H1 (cell line): ENCODE measurements at regions not wholly inside any gene's neighbourhood (a gene's known extent, or its start where the extent isn't known, plus 50 kb on each side); places are given as distances from the start of the nearest gene placed in this dataset.

Source experiments
- ATF2 ChIP-seq: IDR thresholded peaks from 2 replicates; pipeline ENCODE4 v1.6.1; 2012; ENCODE audit warnings: low read length, inconsistent platforms
- BCL11A ChIP-seq, 2 experiments: IDR thresholded peaks; one replicate each; pipeline ENCODE4 v1.6.1; 2011; ENCODE audit warnings: low read depth in 2 of 2, low read length in 2 of 2, mild to moderate bottlenecking in 2 of 2
- CTCF ChIP-seq, 3 experiments: IDR thresholded peaks; 1 replicate in 2 of 3; 2 replicates in 1 of 3; pipeline versions ENCODE4 v1.5.1 to v1.6.1; 2011; ENCODE audit warnings: low read length in 3 of 3, mild to moderate bottlenecking in 3 of 3, inconsistent platforms in 2 of 3, low read depth in 1 of 3, moderate library complexity in 1 of 3; ENCODE audit not compliant: insufficient read depth in 1 of 3; ENCODE audit errors: control extremely low read depth in 1 of 3
- POLR2AphosphoS5 ChIP-seq: IDR thresholded peaks from 2 replicates; pipeline ENCODE4 v1.6.1; 2011; ENCODE audit warnings: low read depth, low read length
- RBBP5 ChIP-seq: IDR thresholded peaks from 2 replicates; pipeline ENCODE4 v1.7.1; 2012; ENCODE audit warnings: low read depth, mild to moderate bottlenecking, inconsistent platforms, low read length, moderate library complexity, borderline replicate concordance
- SUZ12 ChIP-seq: fragments of 200-600 bp; sonication (generic); IDR thresholded peaks from 2 replicates; pipeline ENCODE4 v1.6.1; 2012; ENCODE audit warnings: mild to moderate bottlenecking, inconsistent platforms, low read length, moderate library complexity, mixed read lengths

DNA sequence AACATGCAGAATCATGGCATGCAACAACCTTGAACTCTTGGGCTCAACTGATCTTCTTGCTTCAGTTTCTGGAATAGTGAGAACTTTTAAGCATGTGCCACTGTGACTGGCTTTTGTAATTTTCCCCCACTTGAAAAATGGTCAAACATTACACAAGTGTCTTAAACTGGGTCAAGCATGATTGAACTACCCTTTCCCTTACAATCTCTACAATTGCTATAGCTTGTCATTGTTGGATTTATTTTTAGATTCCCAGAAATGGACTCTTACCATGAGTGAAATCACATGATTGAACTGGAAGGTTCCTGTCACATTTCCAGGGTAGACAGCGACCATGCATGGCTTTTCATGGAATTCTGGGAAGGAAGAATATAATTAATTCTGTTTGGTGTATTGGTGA is 102.2 kb upstream of the TUBA3C start:
- no peak for TF ChIP-seq BCL11A (IDR thresholded peaks at IDR 0.05; ENCODE audit: low read depth in 2 of 2, low read length in 2 of 2)
- TF ChIP-seq CTCF (IDR thresholded peaks at IDR 0.05; ENCODE audit: control extremely low read depth in 1 of 3, insufficient read depth in 1 of 3, low read depth in 1 of 3, low read length in 3 of 3): no peak
- TF ChIP-seq SUZ12: no peak
- TF ChIP-seq POLR2AphosphoS5: no peak
- TF ChIP-seq RBBP5: no peak
- TF ChIP-seq ATF2: no peak
